COR-L47 (cell line): ENCODE measurements at regions not wholly inside any gene's neighbourhood (a gene's known extent, or its start where the extent isn't known, plus 50 kb on each side); places are given as distances from the start of the nearest gene placed in this dataset.
A peak's percentile ranks its signal among the peaks of the same experiment; 100 is the strongest.
"Not testable (repeated sequence)": the region's sequence is repeated elsewhere in the genome, so short reads cannot be mapped to it uniquely, and the experiment has no call there.

Experiments used
- DNase-seq: peaks from one replicate; lab custom pipeline; 2025; lab: John Stamatoyannopoulos, UW

DNA sequence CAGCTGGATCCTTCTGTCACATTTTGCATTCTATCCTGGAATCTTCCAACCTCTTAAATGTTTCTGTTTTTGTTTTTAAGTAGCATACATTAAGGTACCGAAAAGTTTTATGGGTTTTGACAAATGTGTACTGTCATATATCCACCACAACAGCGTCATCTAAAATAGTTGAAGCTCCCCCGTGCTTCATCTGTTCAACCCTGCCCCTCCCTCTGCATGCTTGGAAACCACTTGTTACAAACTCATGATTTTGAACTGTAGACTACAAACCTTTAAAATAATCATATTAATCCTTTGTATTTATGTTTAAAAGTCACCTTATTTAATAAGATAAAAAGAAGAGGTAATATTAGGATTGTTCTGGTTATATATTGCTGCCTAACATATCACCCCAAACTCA lies 182.8 kb upstream of the SMIM30 start:
- DNase-seq: no peak

DNA sequence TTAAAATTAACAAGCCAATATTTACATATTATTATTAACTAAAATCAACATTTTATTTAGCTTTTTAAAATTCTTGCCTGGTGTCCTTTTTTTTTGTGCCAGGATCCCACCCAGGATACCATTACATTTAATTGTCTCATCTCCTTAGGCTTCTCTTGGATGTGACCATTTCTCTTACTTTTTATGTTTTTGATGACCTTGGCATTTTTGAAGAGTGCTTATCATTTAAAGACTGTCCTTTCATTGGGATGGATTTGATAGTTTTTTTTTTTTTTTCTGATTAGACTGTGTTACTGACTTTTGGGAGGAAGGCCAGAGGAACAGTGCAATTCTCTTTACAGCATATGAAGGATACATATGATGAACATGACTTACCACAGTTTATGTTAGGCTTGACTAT lies 181.4 kb upstream of the SMIM30 start:
- no peak for DNase-seq

DNA sequence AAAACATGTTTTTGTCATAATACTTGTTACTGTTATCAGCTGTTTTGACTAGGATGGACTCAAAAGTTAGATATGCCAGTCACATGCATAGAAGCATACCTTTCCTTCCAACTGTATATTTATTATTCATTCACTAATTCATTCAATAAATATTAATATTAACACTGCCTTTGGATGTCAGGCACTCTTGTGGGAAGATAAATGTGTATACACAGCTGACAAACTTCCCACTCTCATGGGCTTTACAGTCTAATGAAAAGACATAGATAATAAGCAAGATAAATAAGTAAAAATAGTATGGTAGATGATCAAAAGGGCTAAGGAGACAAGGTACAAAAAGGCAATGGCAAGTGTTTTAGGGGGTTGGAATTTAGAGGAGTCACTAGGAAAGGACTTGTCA lies 180.1 kb upstream of the SMIM30 start:
- no peak for DNase-seq

DNA sequence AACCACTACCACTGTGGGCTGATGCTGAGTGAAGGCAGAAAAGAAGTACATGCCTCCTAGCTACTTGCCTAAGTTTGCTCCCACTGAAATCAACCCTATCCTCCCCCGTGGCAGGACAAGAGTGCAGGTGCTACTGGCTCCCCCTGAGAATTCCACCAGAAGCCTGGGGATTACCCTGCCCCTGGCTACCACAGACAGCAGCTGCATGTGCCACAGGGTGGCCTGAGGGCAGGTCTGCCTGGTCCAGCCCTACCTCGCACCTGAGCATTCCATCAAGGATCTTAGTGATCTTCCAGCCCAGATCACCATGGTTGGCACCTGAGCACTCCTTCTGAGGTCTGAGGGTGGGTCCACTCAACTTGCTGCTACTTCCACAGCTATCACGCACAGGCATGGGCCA lies 176.4 kb upstream of the SMIM30 start:
- DNase-seq: no peak

DNA sequence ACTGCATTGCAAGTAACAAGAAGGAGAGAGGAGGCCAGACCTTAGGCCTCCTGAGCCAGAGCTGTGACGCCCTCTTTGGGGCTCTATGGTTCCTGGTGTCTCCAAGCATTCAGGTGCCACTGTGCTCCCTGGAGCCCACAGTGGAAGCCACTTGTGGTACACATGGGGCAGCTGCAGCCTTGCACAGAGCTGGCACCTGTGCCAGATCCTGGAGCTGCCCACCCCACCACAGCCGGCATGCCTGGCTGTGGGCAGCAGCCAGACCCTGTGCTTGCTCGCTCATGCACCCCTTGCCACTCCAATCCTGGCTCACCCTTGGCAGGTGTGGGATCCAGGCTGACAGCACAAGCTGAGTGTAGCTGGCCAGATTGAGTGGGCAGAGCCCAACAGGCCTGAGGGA lies 173.8 kb upstream of the SMIM30 start:
- no peak for DNase-seq

DNA sequence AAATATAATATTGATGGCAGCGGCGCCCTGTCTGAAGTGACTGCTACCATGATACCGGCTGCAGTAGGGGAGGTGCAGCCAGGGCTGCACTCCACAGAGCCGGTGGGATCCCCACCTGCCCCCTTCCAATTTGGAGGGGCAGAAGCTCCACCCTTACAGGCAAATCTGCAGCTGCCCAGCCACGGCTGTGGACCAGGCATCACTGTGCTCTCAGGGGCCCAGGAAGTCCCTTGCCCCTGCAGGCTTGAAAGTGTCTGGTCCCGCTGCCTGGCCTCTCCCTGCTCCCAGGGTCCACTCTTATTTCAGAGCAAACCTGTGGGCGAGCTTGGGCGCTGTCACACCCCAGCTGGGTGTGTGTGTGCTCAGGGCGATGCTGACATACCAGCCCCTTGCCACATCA lies 172.7 kb upstream of the SMIM30 start:
- DNase-seq: no peak

DNA sequence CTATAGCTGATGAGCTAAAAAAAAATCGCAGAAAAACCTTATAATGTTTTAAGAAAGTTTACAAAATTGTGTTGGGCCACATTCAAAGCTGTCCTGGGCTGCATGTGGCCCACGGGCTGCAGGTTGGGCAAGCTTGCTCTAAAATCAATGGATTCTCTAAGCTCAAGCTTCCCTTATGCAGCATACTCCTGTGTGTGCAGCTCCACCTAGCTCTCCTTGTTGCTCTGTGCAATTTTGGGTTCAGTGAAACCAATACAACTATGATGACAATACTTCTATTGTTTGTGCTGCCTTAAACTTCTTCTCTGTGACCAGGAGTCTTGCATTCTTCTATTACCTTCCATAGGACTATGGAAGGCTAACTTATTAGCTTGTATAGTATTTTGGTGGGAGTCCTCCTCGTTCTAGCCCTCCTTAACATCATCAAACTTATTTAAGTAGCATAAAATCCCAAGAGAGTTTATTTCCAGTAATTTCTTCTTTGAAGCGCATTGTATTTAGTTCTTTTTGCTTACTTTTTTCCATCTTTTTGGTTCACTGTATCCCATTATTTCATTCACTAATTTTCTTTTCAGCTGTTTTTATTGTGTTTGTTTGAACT lies 170.9 kb upstream of the SMIM30 start:
- DNase-seq: peak; percentile 33

DNA sequence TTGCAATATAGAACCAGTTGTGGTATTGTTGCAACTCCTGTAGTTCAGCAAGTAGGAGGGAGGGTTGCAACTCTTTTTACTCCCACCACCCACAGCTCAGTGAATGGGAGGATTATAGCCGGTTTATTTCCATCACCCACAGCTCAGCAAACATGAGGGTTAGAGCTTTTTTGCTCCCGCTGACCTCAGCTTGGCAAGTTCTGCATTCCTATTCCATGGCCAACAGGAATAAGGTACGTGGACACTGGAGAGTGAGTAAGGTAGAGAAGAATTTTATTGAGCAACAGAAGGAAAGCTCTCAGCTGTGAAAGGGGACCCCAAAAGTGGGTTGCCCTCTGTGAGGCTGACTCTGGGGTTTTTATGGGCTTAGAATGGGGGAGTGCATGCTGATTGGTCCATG lies 167.1 kb upstream of the SMIM30 start:
- no peak for DNase-seq

DNA sequence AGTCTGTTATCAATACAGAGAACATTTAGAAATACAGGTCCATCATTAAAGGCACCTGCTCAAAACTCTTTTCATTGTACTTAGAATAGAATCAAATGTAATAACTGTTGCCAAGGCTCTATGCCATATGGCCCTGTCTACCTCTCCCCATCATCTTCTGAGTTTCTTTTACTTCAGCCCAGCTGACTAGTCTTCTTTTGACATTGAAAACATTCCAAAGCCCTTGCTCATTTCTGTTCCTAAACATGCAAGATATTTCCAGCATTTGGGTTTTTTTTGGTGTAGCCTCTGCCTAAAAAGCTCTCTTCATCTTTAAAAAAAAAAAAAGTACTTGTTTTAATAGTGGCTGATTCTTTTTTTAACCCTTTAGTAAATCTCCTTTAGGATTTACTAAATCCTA lies 165.5 kb upstream of the SMIM30 start:
- no peak for DNase-seq

DNA sequence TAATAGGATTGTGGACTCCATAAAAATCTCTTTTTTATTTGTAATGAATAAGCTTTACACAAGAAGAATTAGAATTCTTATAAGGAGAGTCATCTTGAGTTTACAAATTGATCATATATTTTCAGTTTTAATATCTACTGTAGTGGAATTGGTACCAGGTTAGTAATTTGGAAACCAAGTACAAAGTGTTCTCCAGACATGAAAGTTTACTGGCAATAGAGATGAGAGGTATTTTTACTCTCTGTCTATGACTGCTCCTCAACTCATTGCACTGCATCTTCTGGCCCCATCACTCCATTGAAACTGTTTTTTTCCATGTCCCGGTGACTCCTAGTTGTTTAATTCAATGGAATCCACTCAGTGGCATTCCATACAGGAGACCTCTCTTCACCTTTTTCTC lies 164.5 kb upstream of the SMIM30 start:
- no peak for DNase-seq

DNA sequence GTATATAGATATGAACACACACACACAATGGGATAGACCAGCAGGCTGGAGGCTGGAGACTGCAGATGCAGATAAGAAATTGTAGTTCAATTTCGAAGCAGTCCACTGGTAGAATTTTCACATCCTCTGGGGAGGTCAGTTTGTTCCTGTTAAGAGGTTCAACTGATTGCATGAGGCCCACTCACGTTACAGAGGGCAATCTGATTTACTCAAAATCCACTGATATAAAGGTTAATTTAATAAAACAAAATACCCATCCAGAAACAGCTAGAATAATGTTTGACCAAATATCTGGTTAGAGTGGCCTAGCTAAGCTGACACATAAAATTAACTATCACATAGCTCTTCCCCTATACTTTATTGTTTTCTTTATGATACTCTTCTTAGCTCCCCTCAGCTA lies 162.9 kb upstream of the SMIM30 start:
- DNase-seq: no peak

DNA sequence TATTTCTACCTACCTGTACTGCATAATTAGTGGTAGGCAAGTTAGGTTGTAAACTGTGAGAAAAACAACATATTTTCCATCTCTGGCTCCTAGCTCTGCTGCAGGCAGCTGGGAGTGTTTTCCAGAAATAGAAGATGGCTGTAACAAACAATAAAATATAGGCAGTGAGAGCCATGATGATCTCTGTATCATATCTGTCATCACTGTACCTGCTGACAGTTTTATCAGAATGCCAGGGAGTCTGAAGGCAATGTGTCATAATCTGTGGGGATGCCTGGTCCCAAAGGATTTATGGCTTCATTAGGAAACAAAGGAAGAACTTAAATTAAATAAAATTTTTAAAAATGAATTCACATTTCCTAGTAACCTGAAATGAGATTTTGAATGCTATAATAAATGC lies 160.9 kb upstream of the SMIM30 start:
- no peak for DNase-seq

DNA sequence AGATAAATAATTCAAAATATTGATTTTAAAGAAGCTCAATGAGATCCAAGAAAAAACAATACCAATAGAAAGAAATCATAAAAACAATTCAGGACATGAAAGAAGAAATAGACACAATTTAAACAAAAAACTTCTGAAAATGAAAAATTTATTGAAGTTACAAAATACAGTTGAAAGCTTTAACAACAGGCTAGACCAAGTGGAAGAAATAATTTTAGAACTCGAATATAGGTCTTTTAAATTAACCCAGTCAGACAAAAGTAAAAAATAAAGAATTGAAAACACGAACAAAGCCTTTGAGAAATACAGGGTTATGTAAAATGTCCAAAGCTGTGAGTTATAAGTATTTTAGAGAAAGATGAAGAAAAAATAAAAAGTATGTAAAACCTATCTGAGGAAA lies 152.4 kb upstream of the SMIM30 start:
- DNase-seq: no peak

DNA sequence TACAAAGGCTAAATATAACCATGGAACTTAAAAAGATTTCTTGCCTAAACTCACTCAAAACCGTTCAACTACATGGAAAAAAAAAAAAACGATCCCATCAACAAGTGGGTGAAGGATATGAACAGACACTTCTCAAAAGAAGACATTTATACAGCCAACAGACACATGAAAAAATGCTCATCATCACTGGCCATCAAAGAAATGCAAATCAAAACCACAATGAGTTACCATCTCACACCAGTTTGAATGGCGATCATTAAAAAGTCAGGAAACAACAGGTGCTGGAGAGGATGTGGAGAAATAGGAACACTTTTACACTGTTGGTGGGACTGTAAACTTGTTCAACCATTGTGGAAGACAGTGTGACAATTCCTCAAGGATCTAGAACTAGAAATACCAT lies 151.2 kb upstream of the SMIM30 start:
- DNase-seq: not testable (repeated sequence)

DNA sequence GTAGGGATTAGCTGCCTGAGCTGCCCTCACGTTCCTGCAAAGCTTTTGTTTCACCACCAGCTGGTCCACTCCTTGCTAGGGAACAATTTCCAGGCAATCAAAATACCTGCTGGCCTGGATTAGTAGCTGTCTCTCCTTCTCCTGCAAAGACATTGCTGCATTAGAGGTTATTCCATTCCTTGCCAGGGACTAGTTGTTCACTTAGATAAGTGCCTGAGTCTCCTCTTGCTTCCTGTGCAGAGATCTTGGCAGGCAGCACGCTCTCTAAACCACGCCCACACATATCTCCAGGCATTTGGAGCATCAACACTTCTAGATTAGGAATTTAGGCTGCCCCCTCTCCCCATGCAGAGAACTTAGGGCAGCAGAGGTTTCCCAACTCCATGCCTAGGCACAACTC lies 150.4 kb upstream of the SMIM30 start:
- DNase-seq: no peak

DNA sequence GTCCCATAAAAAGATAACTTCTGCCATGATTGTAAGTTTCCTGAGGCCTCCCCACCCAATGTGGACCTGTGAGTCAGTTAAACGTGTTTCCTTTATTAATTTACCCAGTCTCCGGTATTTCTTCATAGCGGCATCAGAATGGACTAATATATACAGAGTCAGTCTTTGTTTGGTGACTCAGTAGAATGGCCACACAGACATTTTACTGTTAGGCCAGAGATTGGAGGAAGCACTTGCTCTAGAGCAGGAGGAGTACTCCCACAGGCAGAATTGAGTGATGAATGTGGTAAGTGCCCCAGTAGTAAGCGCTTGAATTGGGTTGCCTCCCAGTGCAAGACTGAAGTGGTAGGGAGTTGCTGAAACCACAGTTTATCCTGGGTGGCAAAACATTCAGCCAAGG lies 149.5 kb upstream of the SMIM30 start:
- DNase-seq: no peak

DNA sequence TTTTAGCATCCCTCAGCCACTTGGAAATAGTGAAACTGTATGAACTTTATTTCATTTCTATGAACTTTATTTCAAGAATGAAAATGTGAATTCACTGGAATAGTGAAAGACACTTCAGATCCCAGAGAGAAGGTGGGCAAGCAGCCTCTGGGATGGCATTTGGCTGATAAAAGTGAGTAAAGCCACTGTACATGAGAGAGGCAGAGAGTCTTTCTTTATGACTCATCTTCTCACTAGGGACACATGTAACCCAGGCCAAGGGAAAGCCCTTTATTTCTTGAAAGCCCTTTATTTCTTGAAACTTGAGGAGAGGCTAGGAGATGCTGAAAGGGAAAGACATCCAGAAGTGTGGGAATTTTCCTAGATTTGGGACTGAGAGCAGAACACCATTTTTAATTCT lies 148.9 kb upstream of the SMIM30 start:
- DNase-seq: no peak

DNA sequence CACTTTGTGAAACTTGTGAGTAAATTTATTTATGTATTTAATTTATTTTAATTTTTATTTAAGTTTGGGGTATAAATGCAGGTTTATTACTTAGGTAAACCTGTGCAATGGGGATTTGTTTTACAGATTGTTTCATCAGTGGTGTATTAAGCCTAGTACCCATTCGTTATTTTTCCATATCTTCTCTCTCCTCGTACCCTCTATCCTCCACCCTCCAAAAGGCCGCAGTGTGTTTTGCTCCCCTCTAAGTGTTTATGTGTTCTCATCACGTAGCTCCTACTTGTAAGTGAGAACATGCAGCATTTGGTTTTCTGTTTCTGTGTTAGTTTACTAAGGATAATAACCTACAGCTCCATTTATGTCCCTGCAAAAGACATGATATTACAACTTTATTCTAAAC lies 145.4 kb upstream of the SMIM30 start:
- DNase-seq: no peak

DNA sequence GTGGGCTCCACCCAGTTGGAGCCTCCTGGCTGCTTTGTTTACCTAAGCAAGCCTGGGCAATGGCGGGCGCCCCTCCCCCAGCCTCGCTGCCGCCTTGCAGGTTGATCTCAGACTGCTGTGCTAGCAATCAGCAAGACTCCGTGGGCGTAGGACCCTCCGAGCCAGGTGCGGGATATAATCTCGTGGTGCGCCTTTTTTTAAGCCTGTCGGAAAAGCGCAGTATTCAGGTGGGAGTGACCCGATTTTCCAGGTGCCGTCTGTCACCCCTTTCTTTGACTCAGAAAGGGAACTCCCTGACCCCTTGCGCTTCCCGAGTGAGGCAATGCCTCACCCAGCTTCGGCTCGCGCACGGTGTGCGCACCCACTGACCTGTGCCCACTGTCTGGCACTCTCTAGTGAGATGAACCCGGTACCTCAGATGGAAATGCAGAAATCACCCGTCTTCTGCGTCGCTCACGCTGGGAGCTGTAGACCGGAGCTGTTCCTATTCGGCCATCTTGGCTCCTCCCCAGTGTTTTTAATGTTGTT lies 144.9 kb upstream of the SMIM30 start:
- not testable (repeated sequence) for DNase-seq

DNA sequence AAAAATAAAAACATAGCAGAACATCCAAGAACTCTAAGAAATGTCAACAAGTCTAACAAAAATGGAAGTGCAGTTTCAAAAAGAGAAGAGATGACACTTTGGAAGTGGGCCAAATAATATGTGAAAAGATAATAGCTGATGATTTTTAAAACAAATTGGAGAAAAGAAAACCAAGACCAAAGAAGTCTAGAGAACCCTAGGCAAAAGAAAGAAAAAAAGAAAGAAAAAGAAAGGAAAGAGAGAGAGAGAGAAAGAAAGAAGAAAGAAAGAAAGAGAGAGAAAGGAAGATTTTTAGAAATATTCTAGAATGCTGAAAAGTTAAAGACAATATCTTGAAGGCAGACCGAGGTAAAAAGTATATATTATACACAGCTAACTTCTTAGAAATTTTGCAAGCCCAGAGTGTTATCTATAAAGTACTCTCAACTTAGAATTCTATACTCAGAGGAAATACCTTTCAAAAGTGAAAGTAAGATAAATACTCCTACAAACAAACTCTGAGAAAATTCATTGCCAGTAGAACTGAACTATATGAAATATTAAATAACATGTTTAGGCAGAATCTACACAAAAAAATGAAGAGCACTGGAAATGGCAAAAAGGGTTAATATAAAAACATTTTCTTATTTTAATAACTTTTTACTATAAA lies 138.7 kb upstream of the SMIM30 start:
- DNase-seq: no peak

DNA sequence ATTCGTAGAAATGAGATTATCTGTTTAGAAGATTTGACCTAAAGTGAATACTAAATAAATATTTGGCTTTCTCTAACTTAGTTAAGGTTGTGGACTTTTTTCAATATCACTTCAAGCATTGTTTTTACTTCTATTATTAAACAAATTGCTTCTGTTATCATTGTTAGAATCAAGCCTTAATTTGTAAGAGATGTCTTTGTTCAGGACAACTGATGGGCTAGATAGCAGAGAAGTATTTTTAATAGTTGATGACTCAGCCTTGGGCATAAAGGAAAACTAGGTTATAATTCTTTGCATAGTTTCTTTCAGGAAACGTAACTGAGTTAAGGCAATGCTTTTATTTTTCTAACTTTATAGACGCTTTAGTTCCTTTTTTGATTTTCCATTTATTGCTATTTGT lies 128.8 kb upstream of the SMIM30 start:
- no peak for DNase-seq

DNA sequence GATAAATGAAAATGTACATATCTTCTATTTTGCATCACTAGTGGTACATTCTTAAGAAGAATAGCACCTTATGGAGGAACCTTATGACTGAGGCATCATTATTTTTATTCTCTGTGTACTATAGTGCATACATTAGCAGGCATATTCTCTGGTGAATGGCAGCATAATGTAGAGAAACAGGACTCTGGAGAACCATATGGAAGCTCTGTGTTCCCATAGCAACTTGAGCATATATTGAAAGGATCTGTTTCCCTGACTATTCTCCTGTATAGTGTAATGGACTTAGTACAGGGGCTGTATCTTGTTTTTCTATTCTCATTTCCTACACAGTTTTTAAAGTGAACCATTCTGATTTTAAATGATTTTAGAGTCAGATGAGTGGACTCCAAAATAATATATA lies 128.4 kb upstream of the SMIM30 start:
- DNase-seq: no peak

DNA sequence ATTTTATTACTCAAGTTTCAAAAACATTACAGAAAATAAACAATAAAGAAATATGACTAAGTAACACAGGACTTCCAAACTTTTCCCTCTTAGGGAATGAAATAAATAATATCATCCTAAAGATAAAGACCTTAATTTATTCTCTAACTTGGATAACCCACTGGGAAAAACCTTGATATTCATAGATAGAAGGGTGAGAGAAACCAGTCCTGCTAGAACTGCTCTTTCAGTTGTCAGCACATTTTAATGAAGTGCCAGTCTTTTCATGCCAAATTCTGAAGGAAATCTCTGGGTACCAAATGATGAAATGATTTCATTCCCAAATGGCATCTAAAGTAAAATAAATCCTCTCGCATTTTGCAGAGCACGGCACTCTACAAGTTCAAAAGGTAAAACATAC lies 114.5 kb upstream of the SMIM30 start:
- DNase-seq: no peak

DNA sequence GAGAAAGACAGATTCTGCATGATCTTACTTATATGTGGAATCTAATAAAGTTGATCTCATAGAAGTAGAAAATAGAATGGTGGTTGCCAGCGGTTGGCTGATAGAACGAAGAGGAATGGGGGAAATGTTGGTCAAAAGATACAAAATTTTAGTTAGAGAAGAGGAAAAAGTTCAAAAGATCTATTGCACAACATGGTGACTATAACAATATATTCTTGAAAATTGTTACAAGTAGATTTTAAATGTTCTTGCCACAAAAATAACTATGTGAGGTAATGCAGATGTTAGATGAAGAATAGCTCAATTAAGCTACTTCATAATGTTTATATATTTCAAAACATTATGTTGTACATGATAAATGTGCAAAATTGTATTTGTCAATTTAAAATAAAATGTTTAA lies 112.3 kb upstream of the SMIM30 start:
- no peak for DNase-seq
